ENCODE measurements at regions not wholly inside any gene's neighbourhood (a gene's known extent, or its start where the extent isn't known, plus 50 kb on each side); places are given as distances from the start of the nearest gene placed in this dataset.

DNA sequence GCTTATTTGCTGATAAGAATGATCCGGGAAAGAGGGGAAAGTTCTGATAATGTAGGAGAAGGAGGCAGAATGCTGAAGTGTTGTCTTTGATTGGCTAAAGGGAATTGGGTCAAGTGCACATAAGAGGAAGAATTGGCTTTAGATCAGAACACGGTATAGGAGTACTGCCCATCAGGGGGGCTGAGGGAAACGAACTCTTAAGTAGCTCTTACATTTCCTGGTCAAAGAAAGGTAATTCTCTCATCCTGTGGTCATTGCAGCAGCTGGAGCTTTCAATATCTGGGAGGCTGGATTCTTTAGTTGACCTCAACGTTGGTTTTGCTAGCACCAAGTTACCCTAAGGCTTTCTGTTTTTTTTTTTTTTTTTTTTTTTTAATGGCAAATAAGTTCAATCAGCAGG, 178.7 kb upstream of the NR3C1 start:
- DNase-seq (ENCODE audit: low read depth): no peak
- TF ChIP-seq, protein P1, sequence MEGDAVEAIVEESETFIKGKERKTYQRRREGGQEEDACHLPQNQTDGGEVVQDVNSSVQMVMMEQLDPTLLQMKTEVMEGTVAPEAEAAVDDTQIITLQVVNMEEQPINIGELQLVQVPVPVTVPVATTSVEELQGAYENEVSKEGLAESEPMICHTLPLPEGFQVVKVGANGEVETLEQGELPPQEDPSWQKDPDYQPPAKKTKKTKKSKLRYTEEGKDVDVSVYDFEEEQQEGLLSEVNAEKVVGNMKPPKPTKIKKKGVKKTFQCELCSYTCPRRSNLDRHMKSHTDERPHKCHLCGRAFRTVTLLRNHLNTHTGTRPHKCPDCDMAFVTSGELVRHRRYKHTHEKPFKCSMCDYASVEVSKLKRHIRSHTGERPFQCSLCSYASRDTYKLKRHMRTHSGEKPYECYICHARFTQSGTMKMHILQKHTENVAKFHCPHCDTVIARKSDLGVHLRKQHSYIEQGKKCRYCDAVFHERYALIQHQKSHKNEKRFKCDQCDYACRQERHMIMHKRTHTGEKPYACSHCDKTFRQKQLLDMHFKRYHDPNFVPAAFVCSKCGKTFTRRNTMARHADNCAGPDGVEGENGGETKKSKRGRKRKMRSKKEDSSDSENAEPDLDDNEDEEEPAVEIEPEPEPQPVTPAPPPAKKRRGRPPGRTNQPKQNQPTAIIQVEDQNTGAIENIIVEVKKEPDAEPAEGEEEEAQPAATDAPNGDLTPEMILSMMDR (IDR thresholded peaks at IDR 0.05; ENCODE audit: low read depth, low read length, missing control alignments): no peak
- in situ Hi-C loops (cut with HindIII; ENCODE audit: low sequenced_read_pairs): no loop called here
- no peak overlapping the region for H3K4me3 ChIP-seq (ENCODE audit: low read depth, low read length)

DNA sequence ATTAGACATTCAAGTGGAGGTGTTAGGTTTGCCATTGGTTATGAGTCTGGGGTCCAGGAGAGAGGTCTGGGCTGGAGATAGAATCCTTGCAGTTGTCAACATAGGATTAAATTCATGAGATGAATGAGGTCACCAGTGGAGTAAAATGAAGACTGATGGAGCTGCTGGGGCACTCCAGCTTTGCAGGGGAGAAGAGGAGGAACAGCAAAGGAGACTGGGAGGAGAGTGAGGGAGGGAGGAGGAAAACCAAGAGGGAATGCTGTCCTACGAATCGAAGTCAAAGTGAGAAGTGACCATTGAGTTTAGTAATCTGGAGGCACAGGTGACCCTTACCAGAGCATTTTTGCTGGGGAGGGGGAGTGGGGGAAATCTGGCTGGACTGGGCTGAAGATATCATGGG, 178.2 kb upstream of the NR3C1 start:
- DNase-seq (ENCODE audit: low read depth): no peak
- TF ChIP-seq, protein P1 (IDR thresholded peaks at IDR 0.05; ENCODE audit: low read depth, low read length, missing control alignments): no peak
- no peak overlapping the region for H3K4me3 ChIP-seq (ENCODE audit: low read depth, low read length)
- in situ Hi-C loops (cut with HindIII; ENCODE audit: low sequenced_read_pairs): no loop called here

DNA sequence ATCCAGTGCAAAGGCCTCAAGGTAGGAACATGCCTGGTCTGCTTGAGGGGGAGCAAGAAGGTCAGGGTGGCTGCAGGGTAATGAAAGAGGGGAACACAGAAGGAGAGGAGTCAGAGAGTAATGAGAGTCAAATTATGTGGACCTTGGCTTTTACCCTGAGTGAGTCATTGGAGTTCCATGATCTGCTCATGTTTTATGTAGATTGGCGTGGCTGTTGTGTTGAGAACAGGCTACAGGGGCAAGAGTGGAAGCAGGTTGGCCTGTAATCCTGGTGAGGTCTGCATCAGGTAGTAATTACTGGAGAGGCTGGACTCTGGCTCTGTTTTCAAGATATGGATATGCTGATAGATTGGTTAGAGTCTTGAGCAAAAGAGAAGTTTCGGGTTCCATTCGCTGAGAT, 177.7 kb upstream of the NR3C1 start:
- TF ChIP-seq, protein P1 (IDR thresholded peaks at IDR 0.05; ENCODE audit: low read depth, low read length, missing control alignments): no peak
- DNase-seq (ENCODE audit: low read depth): no peak
- in situ Hi-C loops (cut with HindIII; ENCODE audit: low sequenced_read_pairs): no loop called here
- H3K4me3 ChIP-seq (ENCODE audit: low read depth, low read length): no peak overlapping the region

DNA sequence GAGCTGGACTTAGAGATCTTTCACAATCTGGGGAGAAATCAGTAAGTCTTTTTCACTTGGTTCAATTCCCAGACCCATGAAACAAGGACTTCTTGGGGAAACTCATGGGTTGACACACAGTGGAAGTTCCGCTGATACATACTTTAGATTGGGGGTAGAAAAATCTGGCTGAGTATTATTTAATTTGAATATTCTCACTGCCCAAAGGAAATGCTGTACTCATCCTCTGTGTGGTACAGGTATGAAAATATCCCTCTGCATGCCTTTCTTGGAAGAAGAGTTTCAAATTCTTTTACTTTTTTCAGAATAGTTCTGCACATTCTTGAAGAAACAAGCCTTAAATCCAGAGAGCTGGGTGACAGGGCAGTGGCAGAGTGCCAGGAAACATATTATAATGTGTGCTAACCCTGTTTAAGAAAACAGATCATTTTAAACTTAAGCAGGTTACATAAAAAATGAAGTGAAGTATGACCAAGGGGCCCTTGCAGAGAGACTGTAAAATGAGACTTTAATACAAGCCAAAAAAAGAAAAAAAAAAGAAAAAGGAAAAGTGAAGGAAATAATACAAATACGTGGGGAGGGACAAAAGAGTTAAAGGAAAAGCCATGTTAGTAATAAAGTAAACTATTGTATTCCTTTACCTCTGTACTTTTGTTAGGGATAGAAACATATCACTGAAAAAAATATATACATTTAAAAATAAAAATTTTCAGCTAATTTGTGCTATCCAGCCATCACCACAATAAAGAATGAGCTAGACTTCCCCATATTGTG, 173.4 kb upstream of the NR3C1 start:
- TF ChIP-seq, protein P1 (IDR thresholded peaks at IDR 0.05; ENCODE audit: low read depth, low read length, missing control alignments): no peak
- peak; percentile 54 for DNase-seq (ENCODE audit: low read depth)
- no peak overlapping the region for H3K4me3 ChIP-seq (ENCODE audit: low read depth, low read length)
- in situ Hi-C loops (cut with HindIII; ENCODE audit: low sequenced_read_pairs): no loop called here

DNA sequence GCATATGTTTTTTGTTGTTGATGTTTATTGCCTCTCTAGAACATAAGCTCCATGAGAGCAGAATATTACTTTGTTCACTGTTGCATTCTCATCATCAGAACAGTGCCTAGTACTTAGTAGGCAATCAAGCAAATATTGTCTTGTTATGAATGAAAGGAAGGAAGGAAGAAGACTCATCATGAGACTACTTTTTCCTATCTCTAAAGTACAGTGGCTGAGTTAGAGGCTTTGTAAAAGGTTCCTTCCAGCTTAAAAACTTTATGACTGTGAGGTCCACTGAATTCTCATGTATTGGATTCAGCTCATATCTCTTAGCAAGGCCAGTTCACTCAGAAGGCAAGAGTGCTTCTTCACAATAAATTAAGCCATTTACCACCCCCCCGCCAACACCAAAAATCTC, 171.8 kb upstream of the NR3C1 start:
- in situ Hi-C loops (cut with HindIII; ENCODE audit: low sequenced_read_pairs): no loop called here
- no peak for DNase-seq (ENCODE audit: low read depth)
- H3K4me3 ChIP-seq (ENCODE audit: low read depth, low read length): no peak overlapping the region
- TF ChIP-seq, protein P1 (IDR thresholded peaks at IDR 0.05; ENCODE audit: low read depth, low read length, missing control alignments): no peak

DNA sequence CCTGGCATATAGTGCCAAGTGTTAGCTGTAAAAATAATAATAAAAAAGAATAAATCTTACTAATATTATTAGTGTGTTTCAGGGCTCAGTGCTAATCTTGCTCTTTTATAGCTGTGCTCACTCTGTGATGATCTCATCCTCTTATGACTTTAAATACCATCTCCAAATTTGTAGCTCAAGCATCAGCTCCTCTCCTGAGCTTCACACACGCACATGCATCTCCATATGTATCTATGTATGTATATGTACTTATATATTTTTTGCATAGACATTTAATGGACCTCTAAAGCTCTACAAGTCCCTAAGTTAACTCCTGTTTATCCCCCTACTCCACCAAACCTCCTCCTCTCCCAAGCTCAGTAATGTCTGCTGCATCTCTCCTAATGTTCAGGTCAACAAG, 170.8 kb upstream of the NR3C1 start:
- in situ Hi-C loops (cut with HindIII; ENCODE audit: low sequenced_read_pairs): no loop called here
- no peak overlapping the region for H3K4me3 ChIP-seq (ENCODE audit: low read depth, low read length)
- no peak for DNase-seq (ENCODE audit: low read depth)
- TF ChIP-seq, protein P1 (IDR thresholded peaks at IDR 0.05; ENCODE audit: low read depth, low read length, missing control alignments): no peak
